NCI-H1092 (cell line): ENCODE measurements at regions not wholly inside any gene's neighbourhood (a gene's known extent, or its start where the extent isn't known, plus 50 kb on each side); places are given as distances from the start of the nearest gene placed in this dataset.

ENCODE experiments used
- DNase-seq: peaks from one replicate; lab custom pipeline; 2025; lab: John Stamatoyannopoulos, UW

DNA sequence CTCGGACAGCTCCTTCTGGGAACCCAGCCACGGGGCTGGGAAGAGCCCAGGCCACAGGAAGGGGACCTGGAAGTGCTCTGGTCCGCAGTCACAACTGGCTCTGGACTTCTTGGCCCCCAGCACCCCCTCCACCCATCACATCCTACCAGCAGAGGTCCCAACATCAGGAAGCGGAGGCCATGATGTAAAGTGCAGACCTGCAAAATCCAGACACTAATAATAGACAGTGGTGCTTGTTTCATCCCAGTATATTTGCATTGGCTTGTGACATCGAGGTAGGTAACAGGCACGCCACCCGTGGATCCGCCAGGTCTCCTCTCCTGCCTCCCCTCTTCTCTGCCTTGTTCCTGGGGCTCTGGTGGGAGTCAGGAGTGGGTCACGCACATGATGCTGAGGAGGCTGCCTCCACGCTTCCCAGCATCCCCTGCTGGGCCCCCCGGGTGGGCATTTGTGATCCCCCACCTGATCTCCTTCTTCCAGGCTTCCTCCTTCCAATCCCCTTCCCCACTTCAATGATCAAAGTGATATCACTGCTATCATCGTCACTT is 1454.0 kb downstream of the BRD1 start:
- no peak for DNase-seq

- DNase-seq, result no peak
These were observed 1455.3 kb downstream of the BRD1 start for GRCh38 chr22:48372390-48372789.

DNA sequence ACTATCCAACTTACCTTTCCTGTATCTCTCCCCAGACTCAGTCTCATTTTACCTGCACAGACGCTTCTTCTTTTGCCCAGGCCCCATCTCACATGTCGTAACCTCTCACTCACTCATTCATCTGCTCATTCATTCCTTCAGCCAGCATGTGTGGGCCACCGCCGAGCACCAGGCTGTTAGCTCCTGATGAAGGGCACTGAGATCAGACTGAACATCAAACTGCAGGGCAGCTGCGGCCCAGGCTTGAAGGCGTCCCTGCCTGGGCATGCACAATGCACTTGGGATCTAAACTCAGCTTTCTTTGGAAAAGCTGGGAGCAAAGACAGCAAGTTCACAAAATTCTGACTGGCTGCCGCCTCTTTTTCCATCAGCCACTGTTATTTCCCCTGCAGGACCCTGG is 1456.3 kb downstream of the BRD1 start:
- DNase-seq, result no peak

DNA sequence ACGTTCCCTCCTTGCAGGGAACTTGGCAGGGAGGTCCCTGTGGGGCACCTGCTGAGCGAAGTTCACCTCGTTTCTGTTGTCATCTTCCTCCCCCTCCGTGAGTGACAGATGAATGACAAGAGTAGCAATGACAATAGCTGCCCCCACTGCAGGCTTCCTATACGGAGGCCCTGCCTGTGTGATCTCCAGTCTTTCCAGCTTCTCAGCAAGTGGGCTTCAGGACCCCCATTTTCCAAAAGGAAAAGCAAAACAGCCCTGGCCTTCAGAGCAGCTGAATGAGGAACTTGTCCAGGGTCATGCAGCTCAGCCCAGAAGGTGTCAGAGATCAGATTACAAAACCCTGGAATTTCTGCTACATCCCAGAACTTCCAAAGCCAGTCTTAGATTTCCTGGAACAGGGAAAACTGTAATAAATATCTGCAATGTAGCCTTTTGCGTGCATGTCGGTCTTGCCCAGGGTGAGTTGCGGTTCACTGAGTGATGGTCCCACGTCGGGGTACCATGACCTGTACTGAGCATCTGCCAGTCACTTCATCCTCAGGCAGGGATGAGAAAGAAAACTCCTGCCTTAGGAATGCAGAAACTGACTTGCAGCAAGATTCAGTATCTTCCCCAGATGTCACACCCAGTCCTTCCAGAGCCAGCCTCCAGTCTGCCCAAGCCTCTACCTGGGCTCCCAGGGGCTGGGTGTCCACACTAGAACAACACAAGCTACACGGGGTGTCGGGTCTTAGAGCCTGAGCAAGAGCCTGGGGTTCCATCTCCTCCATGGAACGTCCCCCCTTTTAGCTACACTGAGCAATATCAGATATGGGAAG is 1457.0 kb downstream of the BRD1 start:
- DNase-seq, result no peak

GRCh38 chr22:48369789-48370507 is 1457.7 kb downstream of the BRD1 start:
- DNase-seq, result no peak

- no peak for DNase-seq
These were observed 1458.6 kb downstream of the BRD1 start for GRCh38 chr22:48368975-48369525.

GRCh38 chr22:48367731-48368130 is 1459.9 kb downstream of the BRD1 start:
- no peak for DNase-seq

DNA sequence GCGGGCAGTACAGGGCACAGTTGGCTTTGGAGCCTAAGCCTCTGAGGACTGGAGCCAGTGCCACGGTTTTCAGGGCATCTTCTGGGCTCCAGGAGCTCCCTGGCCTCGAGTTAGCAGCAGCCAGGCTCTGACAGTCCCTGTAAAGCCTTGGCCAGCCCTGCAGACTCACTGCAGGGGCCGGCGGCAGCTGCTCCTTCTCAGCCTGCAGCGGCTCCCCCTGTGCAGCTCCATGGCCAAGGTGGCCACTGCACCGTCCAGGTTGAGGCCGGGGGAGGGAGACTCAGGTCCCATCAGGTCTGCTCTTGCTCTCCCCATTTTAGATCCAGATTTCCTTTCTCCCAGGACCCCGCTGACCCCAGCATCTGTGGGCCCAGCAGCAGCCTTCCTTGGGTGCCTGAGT is 1461.1 kb downstream of the BRD1 start:
- no peak for DNase-seq

DNA sequence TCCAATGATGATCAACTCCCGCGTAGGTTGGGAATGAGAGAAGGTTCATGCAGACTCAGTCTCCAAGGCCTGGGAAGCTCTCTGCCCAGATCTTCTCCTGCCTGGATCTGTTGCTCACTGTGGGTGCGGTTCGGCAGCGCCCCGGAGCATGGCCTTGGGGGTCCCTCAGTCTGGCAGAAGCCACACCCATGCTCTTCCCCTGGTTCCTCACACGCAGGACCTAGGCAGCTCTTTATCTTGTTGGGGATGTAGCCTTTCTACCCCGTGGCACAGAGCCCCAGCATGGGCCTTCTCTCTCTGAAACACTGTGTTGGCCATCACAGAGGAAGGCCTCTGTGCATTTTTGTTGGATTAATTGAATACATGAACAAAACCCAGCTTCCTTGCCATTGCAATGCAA is 1461.6 kb downstream of the BRD1 start:
- DNase-seq, result no peak

DNA sequence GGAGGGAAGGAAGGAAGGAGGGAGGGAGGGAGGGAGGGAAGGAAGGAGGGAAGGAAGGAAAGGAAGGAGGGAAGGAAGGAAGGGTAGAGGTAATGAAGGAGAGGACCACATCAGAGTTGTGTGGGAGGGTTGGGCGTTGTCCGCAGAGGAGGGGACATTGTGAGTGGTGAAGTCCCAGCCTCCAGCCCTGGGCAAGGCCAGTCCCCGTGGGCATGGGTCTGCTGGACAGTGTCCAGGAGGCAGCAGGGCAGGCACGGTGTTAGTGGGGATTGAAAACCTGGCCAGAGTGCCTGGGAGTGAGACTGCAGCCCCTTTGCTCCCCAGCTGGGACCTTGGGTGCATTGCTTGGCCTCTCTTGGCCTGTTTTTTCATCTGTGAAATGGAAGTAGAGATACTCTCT is 1462.3 kb downstream of the BRD1 start:
- no peak for DNase-seq

DNA sequence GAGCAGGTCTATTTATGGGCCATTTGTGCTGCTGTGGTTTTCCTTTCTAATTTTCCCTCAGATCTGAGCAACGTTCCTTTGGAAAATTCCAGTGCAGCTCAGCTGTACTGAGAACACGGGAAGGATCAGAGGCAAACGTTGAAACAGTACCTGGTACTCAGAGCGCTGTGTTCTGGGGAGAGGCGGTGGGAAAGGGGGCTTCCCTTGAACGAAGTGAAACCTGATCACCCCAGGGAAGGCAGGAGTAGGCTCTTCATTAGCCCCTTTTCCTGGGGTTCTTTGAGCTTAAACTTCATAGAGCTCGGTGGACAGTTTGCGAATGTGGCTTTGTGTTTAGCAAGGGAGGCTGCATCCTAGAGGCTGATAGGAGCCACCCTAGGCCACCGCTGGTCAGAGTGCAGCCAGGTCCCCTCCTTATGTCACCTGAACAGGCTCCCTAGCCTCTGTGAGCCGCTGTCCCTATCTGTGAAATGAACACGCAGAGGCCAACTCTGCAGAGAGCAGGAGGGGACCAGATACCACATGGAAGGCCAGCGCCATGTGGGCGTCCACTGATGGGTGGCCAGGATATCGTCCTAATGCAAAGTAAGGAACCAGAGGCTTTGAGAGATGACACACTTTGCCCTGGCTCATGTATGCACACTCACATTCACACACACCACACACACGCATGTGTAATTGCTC is 1464.8 kb downstream of the BRD1 start:
- DNase-seq, result no peak

DNA sequence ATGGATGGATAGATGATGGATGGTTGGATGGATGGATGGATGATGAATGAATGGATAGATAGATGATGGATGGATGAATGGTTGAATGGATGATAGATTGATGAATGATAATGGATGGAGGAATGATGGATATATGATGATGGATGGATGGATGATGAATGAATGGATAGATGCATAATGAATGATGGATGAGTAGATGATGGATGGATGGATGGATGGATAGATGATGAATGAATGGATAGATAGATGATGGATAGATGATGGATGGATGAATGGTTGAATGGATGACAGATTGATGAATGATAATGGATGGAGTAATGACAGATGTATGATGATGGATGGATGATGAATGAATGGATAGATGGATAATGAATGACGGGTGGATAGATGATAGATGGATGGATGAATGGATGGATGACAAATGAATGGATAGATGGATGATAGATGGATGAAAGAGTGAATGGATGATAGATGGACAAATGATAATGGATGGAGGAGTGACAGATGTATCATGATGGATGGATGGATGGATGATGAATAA is 1466.5 kb downstream of the BRD1 start:
- DNase-seq, result no peak

- DNase-seq, result no peak
These were observed 1468.1 kb downstream of the BRD1 start for GRCh38 chr22:48359613-48359965.

GRCh38 chr22:48358886-48359612 is 1468.6 kb downstream of the BRD1 start:
- DNase-seq, result no peak

- no peak for DNase-seq
These were observed 1469.7 kb downstream of the BRD1 start for GRCh38 chr22:48357961-48358360.

GRCh38 chr22:48357196-48357595 is 1470.5 kb downstream of the BRD1 start:
- DNase-seq, result no peak

- no peak for DNase-seq
These were observed 1470.9 kb downstream of the BRD1 start for GRCh38 chr22:48356731-48357130.

DNA sequence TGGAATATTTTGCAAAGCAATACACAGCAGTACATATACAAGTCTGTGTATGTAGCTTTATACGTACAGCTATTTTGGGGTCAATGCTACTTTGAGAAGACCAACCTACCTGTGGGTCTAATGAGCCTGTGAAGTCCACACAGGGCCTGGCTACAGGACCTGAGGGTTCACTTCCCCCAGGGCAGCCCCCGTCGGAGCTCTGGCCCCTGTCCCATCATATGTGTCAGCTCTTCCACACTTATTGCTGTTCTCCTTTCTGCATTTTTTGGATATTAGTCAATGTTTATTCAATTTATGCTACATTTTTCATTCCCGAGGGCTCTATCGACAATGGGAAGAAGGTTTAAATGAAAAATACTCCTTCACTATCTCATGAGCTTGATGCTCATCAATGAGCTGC is 1473.6 kb downstream of the BRD1 start:
- DNase-seq, result no peak

DNA sequence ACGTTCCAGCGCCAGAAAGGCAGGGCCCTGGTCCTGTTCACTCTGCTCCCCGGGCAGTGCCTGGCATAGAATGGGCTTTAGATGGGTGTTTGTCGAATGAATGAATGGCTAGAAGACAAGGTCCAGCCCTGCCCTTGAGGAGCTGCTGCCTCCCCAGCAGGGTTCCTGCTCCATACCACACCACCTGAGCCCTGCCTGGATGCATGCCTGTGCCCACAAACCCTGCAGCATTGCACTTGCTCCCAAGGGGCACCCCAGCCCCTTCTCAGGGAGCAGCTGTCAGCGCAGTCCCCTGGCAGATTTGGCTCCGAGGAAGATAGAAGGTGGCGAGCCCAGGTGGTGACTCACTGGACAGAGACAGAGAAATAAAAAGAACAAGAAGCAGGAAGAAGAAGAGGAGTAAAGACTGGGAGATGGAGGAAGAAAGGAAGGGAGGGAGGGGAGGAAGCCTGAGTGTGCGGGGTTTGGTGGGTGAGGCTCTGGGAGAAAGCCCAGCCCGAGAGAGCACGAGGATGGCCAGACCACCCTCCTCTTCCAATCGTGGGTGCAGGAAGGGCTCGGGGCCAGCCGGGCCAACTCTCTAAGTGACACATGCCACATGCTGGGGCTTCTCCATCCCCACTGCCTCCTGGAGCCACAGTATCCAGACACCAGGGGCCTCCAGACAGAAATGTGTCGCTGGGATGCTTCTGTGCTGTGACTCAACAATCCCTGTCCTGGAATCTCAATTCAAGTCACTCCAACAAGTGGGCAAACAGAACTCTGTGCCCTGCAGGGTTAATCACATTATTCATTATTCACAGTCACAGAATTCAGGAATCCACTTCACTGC is 1474.3 kb downstream of the BRD1 start:
- no peak for DNase-seq

DNA sequence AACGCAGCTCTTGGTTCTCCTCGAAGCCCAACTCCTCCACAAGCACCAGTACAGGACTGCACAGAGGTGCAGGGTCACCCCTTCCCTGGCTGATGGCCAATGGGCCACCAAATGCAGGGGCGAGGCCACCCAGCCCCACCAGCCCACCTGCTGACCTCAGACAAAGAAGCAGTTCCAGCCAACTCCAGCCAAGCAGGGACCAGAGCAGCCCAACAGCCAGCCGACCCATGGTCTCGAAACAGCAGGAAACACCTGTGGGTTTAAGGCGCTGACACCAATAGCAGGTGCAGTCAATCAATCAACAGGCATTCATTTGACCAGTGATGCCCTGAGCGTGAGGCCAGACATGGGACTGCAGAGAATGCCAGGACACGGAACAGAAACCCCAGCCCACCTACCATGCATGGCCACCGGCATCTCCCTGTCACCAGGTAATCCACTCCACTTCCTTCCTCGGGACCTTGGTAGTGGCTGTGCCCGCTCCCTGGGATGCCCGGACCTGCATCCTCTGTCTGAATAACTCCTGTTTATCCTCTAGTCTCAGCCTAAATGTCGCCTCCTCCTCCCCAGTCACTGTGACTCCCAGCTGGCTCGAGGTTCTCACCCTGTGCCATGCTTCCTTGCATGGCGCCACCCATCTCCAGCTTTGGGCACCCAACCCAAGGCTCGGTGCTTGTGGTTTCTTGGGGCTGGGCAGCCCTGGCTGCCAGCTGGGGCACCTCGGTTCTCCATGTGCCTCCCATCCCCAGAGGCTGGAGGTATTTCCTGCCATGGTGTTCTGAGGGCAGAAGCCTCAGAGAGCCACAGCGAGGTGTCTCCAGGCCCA is 1475.4 kb downstream of the BRD1 start:
- DNase-seq, result no peak
